ENCODE measurements at regions not wholly inside any gene's neighbourhood (a gene's known extent, or its start where the extent isn't known, plus 50 kb on each side); places are given as distances from the start of the nearest gene placed in this dataset.
A peak's percentile ranks its signal among the peaks of the same experiment; 100 is the strongest.
"Not testable (repeated sequence)": the region's sequence is repeated elsewhere in the genome, so short reads cannot be mapped to it uniquely, and the experiment has no call there.

GRCh38 chr4:81806485-81806884 is 334.8 kb upstream of the RASGEF1B start:
- no peak for DNase-seq

DNA sequence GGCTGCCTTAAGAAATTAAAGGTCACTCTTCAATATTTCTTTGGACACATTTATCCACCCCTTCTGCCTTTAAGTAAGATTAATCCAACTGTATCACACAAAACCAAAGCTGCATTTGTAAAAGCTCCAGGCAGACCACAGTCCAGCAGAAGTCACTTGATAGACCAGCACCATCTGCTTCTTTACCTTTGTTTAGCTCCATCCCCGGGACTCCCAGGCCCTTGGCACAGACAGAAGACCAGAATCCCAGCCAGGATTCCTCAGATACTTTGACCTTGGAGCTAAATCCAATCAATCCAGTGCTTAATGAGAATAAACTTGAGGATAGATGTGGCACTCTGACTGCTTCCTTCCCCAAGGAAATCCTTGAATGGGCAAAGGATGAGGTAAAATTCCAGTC is 333.1 kb upstream of the RASGEF1B start:
- no peak for DNase-seq

GRCh38 chr4:81802285-81802846 is 330.7 kb upstream of the RASGEF1B start:
- DNase-seq = no peak

DNA sequence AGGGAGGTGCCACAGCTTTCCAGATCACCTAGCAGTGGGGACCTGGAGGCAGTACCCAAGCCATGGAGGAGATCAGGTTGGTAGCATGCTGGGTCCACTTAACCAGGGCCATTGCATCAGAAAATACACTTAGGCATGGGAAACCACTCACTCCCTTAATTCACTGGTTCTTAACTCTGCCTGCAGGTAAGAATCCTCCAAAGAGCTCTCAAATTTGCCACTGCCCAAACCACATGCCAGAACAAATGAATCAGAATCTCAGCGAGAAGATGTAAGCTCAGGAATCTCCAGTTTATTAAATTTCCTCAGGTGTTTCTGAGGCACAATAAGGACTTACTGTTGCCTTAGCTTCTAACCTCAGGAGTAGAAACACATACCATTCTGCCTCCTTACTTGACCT is 327.7 kb upstream of the RASGEF1B start:
- no peak for DNase-seq

DNA sequence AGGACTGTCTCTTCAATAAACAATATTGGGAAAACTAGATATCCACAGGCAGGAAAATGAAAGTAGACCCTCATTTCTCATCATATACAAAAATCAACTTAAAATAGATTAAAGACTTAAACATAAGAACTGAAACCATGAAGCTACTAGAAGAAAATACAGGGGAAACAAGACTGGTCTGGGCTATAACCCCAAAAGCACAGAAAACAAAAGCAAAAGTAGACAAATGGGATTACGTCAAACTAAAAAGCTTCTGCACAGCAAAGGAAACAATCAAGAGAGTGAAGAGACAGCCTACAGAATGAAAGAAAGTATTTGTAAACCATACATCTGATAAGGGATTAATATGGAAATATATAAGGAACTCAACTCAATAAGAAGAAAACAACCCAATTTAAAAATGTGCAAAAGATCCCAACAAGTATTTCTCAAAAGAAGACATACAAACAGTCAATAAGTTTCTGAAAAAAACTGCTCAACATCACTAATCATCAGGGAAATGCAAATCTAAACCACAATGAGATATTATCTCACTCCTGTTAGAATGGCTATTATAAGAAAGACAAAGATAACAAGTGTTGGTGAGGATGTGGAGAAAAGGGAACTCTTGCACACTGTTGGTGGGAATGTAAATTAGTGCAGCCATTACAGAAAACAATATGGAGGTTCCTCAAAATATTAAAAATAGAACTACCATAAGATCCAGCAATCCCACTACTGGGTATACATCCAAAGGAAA is 325.3 kb upstream of the RASGEF1B start:
- no peak for DNase-seq

GRCh38 chr4:81792521-81792920 is 320.8 kb upstream of the RASGEF1B start:
- no peak for DNase-seq

DNA sequence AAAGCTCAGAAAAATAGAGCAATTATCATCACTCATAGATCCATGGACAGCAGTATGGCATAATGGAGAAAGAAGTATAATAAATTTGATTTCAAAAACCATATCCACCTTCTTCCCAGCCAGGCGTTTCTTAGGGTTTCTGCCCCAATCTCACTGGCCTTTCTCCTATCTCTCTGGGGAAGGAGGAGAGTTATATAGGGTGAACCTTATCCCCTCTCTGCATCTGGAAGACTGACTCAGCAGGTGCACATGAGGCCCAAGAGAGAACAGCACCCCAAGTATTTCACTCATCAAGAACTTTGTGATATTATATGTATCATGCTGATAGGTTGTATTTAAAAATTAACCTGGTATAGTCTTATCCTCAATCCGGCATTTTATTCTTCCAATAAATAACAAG is 318.8 kb upstream of the RASGEF1B start:
- no peak for DNase-seq

DNA sequence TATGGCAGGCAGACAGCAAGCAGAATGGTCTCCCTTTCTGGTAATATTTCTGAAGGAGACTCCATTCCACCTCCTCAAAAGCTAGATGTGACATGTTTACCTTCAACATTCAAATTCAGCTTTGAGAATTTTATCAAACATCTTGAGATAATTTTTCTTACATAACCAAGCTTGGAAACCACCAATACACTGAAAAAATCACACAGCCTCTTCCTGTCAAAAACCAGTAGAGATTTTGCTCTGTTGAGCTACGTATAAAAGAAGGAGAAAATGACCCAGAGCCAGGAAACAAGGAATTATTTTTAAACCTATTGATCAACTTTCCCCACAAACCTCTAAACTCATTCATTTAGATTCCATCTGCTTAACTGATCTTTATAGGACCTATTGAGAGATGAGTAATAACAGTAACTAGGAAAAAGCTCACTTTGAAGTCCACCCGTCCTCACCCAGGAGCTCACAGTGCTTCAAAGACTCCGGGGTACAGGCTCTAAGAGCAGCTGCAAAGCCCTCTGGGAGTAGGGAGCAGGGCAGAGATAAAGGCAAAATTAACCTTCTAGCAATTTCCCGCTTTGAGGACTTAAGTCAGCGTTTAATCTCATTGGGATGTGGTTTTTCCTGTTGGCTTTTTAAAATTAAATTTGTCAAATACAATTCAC is 318.2 kb upstream of the RASGEF1B start:
- no peak for DNase-seq

GRCh38 chr4:81789158-81789557 is 317.5 kb upstream of the RASGEF1B start:
- no peak for DNase-seq

GRCh38 chr4:81786766-81787165 is 315.1 kb upstream of the RASGEF1B start:
- DNase-seq = no peak

DNA sequence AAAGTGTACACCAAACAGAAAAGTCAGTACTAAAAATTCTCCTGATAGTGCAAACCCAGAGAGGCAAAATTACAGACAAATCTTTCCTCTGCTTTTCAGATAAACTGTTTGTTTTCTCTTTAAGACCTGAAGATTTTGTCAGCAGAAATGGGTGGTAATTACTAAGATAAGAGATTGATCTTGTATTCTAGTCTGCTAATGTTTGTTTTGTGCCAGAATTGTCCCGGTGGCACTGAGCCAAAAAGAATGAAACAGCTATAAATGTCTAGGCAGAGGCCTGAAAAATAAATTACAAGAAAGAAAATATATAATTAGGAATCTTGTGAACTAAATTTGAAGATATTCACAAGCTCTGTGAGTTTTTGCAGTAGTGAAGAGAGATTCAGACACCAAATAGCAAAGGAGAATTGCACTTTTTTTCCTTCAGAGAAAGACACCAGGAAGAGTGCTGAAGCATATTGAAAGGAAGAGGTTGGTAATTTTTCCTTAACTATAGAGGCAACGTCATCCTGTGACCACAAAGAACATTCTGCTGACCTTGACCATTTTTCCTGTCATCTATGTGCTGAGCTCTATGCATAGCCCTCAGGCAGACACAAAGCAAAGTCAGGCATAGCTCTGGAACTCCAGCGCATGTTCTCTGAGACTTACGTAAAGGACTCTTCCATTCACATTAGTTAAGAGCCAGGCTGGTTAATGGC is 314.5 kb upstream of the RASGEF1B start:
- DNase-seq = peak; percentile 13

- no peak for DNase-seq
These were observed 313.6 kb upstream of the RASGEF1B start for GRCh38 chr4:81785338-81785737.

GRCh38 chr4:81783558-81783957 is 311.9 kb upstream of the RASGEF1B start:
- DNase-seq = no peak

DNA sequence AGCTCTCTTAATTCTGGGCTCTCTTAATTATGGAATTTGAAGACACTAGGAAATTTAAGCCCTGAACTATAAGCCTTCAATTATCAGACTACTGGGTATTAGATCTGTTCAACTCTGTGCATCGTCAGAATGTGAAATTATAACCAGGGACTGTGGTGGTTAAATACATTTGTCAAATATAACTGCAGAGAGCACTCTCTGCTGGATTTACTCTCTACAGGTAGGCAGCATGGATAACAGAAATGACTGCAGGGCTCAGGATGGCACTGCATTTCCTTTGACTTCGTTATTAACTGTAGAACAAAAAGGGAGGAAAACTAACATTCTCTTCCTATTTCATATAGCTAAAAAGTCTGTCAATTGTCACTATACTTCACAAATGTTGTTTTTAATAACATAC is 310.1 kb upstream of the RASGEF1B start:
- no peak for DNase-seq

DNA sequence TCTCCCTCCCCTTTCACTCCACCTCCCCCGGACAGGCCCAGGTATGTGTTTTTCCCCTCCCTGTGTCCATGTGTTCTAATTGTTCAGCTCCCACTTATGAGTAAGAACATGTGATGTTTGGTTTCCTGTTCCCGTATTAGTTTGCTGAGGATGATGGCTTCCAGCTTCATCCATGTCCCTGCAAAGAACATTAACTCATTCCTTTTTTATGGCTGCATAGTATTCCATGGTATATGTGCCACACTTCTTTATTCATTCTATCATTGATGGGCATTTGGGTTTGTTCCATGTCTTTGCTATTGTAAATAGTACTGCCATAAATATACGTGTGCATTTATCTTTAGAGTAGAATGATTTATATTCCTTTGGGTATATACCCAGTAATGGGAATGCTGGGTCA is 306.0 kb upstream of the RASGEF1B start:
- DNase-seq = not testable (repeated sequence)

DNA sequence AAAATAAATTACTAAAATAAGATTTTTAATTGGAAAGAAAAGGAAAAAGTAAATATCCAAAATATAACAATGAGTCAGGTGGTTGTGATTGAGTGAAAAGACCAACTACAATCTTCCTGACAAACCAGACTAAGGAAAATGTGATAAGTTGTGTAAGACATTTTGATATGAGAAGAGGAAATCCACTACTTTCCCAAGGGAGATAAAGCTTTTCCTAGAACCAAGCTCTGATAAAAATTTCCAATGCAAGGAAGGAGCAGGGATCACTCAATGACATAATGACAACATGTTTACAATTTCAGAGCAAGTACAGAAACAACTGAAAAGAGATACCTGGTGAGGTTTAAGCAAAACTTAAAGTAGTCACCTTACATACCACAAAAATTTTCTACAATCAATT is 305.1 kb upstream of the RASGEF1B start:
- DNase-seq = no peak

DNA sequence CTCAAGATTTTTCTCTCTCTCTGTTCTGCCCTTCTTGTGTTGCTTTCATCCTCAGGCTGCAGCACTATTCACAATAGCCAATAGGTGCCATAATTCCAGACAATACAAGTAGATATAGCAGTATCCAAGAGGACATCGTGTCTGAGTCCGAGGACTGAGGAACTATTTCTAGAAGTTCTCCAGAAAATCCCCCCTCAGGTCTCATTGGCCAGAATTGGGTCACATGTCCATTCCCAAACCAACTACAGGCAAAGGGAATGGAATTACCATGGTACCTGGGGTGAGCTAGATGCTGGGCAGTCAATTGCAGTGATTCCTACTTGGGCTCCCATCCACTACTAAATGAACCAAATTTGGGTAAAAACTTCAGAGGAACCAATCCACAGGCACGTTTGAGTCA is 301.9 kb upstream of the RASGEF1B start:
- DNase-seq = no peak

DNA sequence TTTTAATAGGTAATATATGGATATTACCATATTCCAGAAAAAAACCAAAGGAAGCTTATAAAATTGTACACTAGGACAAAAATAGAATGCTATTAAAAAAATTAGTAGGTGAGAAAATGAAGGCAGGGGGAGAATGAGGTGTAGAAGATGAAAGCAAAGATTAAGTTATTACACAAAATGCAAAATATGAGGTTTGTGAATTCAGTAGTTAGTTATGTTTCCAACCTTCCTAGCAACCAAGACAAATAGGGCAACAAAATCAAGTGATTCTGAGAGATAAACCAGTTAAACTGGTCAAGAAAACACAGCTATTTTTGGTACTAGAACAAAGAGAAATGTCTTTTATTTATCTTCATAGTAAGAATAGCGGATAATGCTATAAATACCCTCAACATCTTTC is 300.0 kb upstream of the RASGEF1B start:
- no peak for DNase-seq

GRCh38 chr4:81769244-81769643 is 297.5 kb upstream of the RASGEF1B start:
- DNase-seq = no peak

DNA sequence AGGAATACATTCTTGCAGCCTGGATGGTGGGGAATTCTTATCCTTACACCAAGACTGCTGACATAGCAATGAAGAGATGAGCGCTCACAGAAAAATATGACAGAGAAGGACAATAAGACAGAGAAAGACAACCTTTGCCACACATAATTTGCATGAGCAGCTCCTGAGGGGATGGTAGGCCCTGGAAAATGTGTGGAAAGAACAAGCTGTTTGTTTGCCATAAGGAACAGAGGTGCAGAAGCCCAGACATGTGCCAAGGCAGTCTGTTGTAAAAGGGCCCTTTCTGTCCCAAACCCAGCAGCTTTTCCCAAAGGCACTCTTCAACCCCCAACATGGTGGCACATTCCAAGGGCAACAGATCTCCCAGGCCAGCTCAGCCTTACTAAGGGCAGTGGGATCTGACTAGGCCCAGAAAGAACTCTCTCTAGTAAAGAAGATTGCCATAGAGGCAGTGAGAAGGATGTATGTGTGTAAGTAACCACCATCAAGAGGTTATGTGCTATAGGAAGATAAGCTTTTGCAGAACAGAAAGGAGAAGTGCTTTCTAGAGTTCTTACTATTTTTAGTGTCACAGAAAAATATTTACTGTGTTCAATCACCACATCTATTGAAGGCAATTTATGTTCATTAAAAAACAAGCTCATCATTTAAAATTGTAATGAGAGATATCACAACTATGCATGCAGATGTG is 287.0 kb upstream of the RASGEF1B start:
- DNase-seq = no peak

DNA sequence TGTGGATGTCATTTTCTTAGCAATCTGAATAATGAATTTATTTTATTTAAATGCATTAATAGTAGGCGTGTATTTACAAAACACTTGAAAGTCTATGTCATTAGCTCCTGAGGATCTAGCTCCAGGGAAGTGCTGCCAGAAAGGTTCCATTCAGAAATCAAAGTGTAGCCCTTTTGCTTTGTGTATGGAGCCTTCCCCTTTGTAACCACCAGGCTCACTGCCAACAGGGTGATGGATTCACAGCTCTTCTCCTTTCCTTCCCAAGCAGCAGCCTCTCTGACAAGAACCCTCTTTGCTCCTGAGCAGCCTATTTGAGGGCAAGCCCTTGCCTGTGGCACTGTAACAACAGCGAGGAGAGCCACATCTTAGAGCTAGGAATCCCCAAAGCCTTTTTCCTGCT is 286.0 kb upstream of the RASGEF1B start:
- DNase-seq = peak; percentile 76

GRCh38 chr4:81756973-81757372 is 285.3 kb upstream of the RASGEF1B start:
- DNase-seq = no peak

DNA sequence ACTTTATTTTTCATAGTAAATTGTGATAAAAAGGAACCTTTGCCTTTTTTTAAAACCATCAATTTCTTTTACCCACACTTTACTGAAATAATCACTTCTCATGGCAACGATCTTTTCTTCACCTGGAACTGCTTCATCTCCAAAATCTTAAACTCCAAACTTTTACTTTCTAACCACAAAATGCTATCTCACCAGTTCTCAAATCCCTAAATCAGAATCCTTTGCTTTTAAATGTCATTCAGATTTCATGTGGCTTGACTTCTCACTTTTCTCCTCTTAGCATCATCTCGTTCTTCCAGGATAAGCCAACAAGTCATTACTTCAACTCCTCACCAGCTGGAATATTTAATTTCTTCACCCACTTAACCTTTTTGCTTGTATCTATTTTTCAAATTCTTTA is 284.3 kb upstream of the RASGEF1B start:
- no peak for DNase-seq

Data from NCI-H2029 (cell line).